ENCODE measurements at regions not wholly inside any gene's neighbourhood (a gene's known extent, or its start where the extent isn't known, plus 50 kb on each side); places are given as distances from the start of the nearest gene placed in this dataset.
"Not testable (repeated sequence)": the region's sequence is repeated elsewhere in the genome, so short reads cannot be mapped to it uniquely, and the experiment has no call there.

DNA sequence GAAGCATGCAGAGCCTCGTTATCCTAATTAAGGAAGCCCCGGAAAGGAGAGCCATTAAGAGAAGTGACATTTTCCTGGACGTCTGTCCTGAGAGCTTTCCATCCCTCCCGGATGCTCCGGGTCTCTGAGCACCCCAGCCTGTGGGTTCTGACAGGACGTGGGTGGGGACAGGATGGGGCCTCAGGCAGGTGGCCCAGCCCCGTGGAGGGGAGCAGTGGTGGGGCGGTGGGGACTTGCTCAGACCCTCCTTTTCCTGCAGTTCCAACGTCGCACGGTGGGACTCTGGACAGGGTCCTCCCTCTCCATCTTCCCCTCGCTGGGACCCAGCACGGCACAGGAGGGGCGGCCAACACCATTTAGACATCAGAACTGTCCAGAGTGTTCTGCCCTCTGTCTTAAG, 262.9 kb downstream of the ADGRD1 start:
- TF ChIP-seq, protein P1, sequence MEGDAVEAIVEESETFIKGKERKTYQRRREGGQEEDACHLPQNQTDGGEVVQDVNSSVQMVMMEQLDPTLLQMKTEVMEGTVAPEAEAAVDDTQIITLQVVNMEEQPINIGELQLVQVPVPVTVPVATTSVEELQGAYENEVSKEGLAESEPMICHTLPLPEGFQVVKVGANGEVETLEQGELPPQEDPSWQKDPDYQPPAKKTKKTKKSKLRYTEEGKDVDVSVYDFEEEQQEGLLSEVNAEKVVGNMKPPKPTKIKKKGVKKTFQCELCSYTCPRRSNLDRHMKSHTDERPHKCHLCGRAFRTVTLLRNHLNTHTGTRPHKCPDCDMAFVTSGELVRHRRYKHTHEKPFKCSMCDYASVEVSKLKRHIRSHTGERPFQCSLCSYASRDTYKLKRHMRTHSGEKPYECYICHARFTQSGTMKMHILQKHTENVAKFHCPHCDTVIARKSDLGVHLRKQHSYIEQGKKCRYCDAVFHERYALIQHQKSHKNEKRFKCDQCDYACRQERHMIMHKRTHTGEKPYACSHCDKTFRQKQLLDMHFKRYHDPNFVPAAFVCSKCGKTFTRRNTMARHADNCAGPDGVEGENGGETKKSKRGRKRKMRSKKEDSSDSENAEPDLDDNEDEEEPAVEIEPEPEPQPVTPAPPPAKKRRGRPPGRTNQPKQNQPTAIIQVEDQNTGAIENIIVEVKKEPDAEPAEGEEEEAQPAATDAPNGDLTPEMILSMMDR (IDR thresholded peaks at IDR 0.05; ENCODE audit: insufficient read depth, low read length): not testable (repeated sequence)
- TF ChIP-seq, protein P2, sequence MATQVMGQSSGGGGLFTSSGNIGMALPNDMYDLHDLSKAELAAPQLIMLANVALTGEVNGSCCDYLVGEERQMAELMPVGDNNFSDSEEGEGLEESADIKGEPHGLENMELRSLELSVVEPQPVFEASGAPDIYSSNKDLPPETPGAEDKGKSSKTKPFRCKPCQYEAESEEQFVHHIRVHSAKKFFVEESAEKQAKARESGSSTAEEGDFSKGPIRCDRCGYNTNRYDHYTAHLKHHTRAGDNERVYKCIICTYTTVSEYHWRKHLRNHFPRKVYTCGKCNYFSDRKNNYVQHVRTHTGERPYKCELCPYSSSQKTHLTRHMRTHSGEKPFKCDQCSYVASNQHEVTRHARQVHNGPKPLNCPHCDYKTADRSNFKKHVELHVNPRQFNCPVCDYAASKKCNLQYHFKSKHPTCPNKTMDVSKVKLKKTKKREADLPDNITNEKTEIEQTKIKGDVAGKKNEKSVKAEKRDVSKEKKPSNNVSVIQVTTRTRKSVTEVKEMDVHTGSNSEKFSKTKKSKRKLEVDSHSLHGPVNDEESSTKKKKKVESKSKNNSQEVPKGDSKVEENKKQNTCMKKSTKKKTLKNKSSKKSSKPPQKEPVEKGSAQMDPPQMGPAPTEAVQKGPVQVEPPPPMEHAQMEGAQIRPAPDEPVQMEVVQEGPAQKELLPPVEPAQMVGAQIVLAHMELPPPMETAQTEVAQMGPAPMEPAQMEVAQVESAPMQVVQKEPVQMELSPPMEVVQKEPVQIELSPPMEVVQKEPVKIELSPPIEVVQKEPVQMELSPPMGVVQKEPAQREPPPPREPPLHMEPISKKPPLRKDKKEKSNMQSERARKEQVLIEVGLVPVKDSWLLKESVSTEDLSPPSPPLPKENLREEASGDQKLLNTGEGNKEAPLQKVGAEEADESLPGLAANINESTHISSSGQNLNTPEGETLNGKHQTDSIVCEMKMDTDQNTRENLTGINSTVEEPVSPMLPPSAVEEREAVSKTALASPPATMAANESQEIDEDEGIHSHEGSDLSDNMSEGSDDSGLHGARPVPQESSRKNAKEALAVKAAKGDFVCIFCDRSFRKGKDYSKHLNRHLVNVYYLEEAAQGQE (IDR thresholded peaks at IDR 0.05; ENCODE audit: insufficient replicate concordance, low read depth): not testable (repeated sequence)
- not testable (repeated sequence) for TF ChIP-seq POLR2AphosphoS5 (IDR thresholded peaks at IDR 0.05; ENCODE audit: low read depth)
